MM.1S (cell line): ENCODE measurements at regions not wholly inside any gene's neighbourhood (a gene's known extent, or its start where the extent isn't known, plus 50 kb on each side); places are given as distances from the start of the nearest gene placed in this dataset.

ENCODE experiments used
- DNase-seq: peaks from one replicate; pipeline ENCODE4 v3.0.0-alpha.2; 2015
- H2AFZ ChIP-seq: fragments of 300-600 bp; sonication (generic); 2 replicates; pipeline ENCODE4 v1.6.0; 2016; ENCODE audit warnings: antibody characterized with exemption, low read length
- H3F3A ChIP-seq: fragments of 300-600 bp; sonication (generic); 2 replicates; pipeline ENCODE4 v1.6.1; 2016; ENCODE audit warnings: mild to moderate bottlenecking, antibody characterized with exemption, low read length, moderate library complexity, mixed read lengths; ENCODE audit not compliant: insufficient read depth
- H3K27ac ChIP-seq: fragments of 300-600 bp; sonication (generic); 2 replicates; pipeline ENCODE4 v1.5.1; 2016; ENCODE audit warnings: mild to moderate bottlenecking, low read length
- H3K27me3 ChIP-seq: fragments of 300-600 bp; sonication (generic); replicated peaks from 2 replicates; pipeline ENCODE4 v1.6.0; 2016; ENCODE audit warnings: low read length; ENCODE audit not compliant: insufficient read depth
- H3K36me3 ChIP-seq: fragments of 300-600 bp; sonication (generic); replicated peaks from 2 replicates; pipeline ENCODE4 v1.6.1; 2016; ENCODE audit warnings: mild to moderate bottlenecking, low read length, mixed read lengths; ENCODE audit not compliant: insufficient read depth
- H3K4me1 ChIP-seq: fragments of 300-600 bp; sonication (generic); 2 replicates; pipeline ENCODE4 v1.6.1; 2016; ENCODE audit warnings: low read length, mixed read lengths
- H3K4me2 ChIP-seq: fragments of 300-600 bp; sonication (generic); 2 replicates; pipeline ENCODE4 v1.6.0; 2016; ENCODE audit warnings: low read depth, low read length
- H3K4me3 ChIP-seq: fragments of 300-600 bp; sonication (generic); 2 replicates; pipeline ENCODE4 v1.5.1; 2016; ENCODE audit warnings: low read length, mixed read lengths
- H3K79me2 ChIP-seq: fragments of 300-600 bp; sonication (generic); 2 replicates; pipeline ENCODE4 v1.6.1; 2016; ENCODE audit warnings: mixed run types, low read length, mixed read lengths
- H3K9ac ChIP-seq: fragments of 300-600 bp; sonication (generic); 2 replicates; pipeline ENCODE4 v1.6.1; 2016; ENCODE audit warnings: low read length, mixed read lengths
- H3K9me2 ChIP-seq: fragments of 300-600 bp; sonication (generic); replicated peaks from 2 replicates; pipeline ENCODE4 v1.6.1; 2016; ENCODE audit warnings: mild to moderate bottlenecking, low read length, mixed read lengths; ENCODE audit not compliant: insufficient read depth
- H3K9me3 ChIP-seq: fragments of 300-600 bp; sonication (generic); replicated peaks from 2 replicates; pipeline ENCODE4 v1.6.1; 2016; ENCODE audit warnings: mild to moderate bottlenecking, low read length, mixed read lengths; ENCODE audit not compliant: insufficient read depth
- H4K20me1 ChIP-seq: fragments of 300-600 bp; sonication (generic); 2 replicates; pipeline ENCODE4 v1.6.1; 2016; ENCODE audit warnings: mild to moderate bottlenecking, low read length, moderate library complexity, mixed read lengths; ENCODE audit not compliant: insufficient read depth
- CTCF ChIP-seq: fragments of 300-600 bp; sonication (generic); IDR thresholded peaks from 2 replicates; pipeline ENCODE4 v1.5.1; 2016; ENCODE audit warnings: antibody characterized with exemption, low read length, mixed read lengths
- EZH2 ChIP-seq: fragments of 300-600 bp; sonication (generic); optimal IDR thresholded peaks from 2 replicates; pipeline ENCODE3; 2017; ENCODE audit warnings: low read depth, mild to moderate bottlenecking, antibody characterized with exemption, low read length, mixed read lengths
- EZH2phosphoT487 ChIP-seq: fragments of 300-600 bp; sonication (generic); IDR thresholded peaks from 2 replicates; pipeline ENCODE4 v1.6.1; 2018; ENCODE audit warnings: antibody characterized with exemption, low read length

DNA sequence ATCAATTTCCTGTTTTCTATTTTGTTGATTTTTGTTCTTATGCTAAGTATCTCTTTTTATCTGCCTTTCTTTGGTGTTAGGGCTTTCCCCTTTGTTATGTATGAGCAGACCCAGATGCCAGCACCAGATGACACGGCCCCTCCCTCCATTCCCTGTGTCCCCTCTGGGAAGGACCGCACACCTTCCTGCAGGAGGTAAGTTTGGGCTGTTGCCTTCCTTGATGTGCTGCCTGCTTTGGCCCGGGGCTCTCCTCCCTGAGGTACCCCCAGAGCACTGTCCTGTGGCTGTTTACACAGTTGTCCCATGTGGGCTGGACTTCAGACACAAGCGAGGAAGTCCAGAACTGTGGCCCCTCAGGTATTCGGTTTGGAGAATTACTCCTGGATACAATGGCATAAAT, 343.8 kb upstream of the IRX1 start:
- Histone ChIP-seq H4K20me1 (no peaks in the 10 kb centered on the region), H3K36me3 (no peaks in the 10 kb centered on the region), H3K4me3 (no peak overlapping the region), H3F3A (no peaks in the 10 kb centered on the region), H3K9me2 (no peaks in the 10 kb centered on the region), H3K27me3 (no peaks in the 10 kb centered on the region), H3K4me1 (no peaks in the 10 kb centered on the region), H3K4me2 (no peak overlapping the region), H3K27ac (no peak overlapping the region), H3K79me2 (no peaks in the 10 kb centered on the region), H3K9ac (no peak overlapping the region), H3K9me3 (no peaks in the 10 kb centered on the region), H2AFZ (no peak overlapping the region)
- DNase-seq = no peak
- TF ChIP-seq CTCF (no peak), EZH2phosphoT487 (no peak)

DNA sequence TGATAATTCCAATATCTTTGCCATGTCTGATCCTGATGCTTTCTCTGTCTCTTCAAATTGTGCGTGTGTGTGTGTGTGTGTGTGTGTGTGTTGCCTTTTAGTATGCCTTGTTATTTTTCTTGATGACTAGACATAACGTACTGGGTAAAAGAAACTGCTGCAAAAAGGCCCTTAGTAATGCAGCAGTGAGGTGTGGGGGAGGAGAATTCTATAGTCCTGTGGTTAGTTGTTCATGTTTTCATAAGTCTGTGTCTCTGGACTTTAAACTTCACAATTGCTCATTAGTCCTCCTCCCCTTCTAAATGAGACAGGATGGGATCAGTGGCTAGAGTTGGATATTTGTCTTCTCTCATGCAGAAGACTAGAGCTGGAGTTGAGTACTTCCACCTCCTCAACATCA, 346.2 kb upstream of the IRX1 start:
- H3K27me3 ChIP-seq = no peaks in the 10 kb centered on the region
- TF ChIP-seq EZH2 (no peak), EZH2phosphoT487 (no peak), CTCF (no peak)
- no peaks in the 10 kb centered on the region for H3F3A ChIP-seq
- no peaks in the 10 kb centered on the region for H3K9me2 ChIP-seq
- DNase-seq = no peak
- no peak overlapping the region for H2AFZ ChIP-seq
- no peaks in the 10 kb centered on the region for H3K79me2 ChIP-seq
- no peaks in the 10 kb centered on the region for H3K4me1 ChIP-seq
- no peak overlapping the region for H3K4me3 ChIP-seq
- H3K27ac ChIP-seq = no peak overlapping the region
- H3K4me2 ChIP-seq = no peak overlapping the region
- H3K36me3 ChIP-seq = no peaks in the 10 kb centered on the region
- no peak overlapping the region for H3K9ac ChIP-seq
- H4K20me1 ChIP-seq = no peaks in the 10 kb centered on the region
- H3K9me3 ChIP-seq = no peaks in the 10 kb centered on the region

- no peaks in the 10 kb centered on the region for H3K9me2 ChIP-seq
- H3K27me3 ChIP-seq = no peaks in the 10 kb centered on the region
- H3F3A ChIP-seq = no peaks in the 10 kb centered on the region
- DNase-seq = no peak
- H4K20me1 ChIP-seq = no peaks in the 10 kb centered on the region
- no peak overlapping the region for H3K9ac ChIP-seq
- TF ChIP-seq EZH2 (no peak), EZH2phosphoT487 (no peak), CTCF (no peak)
- H3K4me1 ChIP-seq = no peaks in the 10 kb centered on the region
- no peak overlapping the region for H3K4me2 ChIP-seq
- no peak overlapping the region for H3K27ac ChIP-seq
- H3K79me2 ChIP-seq = no peaks in the 10 kb centered on the region
- no peaks in the 10 kb centered on the region for H3K36me3 ChIP-seq
- no peaks in the 10 kb centered on the region for H3K9me3 ChIP-seq
- no peak overlapping the region for H3K4me3 ChIP-seq
- no peak overlapping the region for H2AFZ ChIP-seq
Measured at GRCh38 chr5:3237276-3237868, 358.3 kb upstream of the IRX1 start.
